ENCODE measurements at regions not wholly inside any gene's neighbourhood (a gene's known extent, or its start where the extent isn't known, plus 50 kb on each side); places are given as distances from the start of the nearest gene placed in this dataset.

DNA sequence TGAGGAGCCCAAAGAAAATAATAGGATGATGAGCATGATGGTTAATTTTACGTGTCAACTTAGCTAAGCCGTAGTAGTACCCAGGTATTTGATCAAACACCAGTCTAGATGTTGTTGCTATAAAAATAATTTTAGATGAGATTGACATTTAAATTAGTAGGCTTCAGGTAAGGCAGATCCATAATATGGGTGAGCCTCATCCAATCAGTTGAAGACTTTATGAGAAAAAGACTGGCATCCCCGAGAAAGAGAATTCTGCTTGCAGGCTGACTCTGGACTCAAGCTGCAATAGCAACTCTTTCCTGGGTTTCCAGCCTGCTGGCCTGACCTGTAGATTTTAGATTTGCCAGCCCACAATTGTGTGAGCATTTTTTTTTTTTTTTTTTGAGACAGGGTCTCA lies 192.8 kb upstream of the LNX1 start:
- DNase-seq (ENCODE audit: low read depth), result no peak
- TF ChIP-seq, protein P1, sequence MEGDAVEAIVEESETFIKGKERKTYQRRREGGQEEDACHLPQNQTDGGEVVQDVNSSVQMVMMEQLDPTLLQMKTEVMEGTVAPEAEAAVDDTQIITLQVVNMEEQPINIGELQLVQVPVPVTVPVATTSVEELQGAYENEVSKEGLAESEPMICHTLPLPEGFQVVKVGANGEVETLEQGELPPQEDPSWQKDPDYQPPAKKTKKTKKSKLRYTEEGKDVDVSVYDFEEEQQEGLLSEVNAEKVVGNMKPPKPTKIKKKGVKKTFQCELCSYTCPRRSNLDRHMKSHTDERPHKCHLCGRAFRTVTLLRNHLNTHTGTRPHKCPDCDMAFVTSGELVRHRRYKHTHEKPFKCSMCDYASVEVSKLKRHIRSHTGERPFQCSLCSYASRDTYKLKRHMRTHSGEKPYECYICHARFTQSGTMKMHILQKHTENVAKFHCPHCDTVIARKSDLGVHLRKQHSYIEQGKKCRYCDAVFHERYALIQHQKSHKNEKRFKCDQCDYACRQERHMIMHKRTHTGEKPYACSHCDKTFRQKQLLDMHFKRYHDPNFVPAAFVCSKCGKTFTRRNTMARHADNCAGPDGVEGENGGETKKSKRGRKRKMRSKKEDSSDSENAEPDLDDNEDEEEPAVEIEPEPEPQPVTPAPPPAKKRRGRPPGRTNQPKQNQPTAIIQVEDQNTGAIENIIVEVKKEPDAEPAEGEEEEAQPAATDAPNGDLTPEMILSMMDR (conservative IDR thresholded peaks at IDR 0.05; ENCODE audit: control insufficient read depth, insufficient read depth, low read depth, low read length), result no peak

DNA sequence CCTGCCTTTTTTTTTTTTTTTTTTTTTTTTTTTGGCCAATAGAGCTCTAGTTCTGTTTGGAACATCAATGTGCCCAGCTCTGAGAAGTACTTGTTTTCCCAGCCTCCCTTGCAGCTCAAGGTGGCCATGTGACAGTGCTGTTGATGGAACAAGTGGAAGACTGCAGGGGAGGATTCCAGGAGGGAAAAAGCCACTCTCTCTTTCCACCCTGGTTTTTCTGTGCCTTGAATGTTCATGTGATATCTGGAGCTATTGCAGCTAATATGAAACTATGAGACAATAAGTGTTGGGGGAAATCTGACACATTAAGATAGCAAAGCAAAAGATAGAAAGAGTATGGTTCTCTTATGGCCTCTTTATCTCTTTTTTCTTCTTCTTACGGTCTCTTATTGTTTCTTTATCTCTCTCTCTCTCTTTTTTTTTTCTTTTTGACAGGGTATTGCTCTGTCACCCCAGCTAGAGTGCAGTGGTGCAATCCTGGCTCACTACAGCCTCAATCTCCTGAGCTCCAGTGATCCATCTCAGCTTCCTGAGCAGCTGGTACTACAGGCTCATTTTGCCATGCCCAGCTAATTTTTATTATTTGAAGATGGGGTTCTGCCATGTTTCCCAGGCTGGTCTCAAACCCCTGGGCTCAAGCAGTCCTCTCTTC lies 192.0 kb upstream of the LNX1 start:
- no peak for DNase-seq (ENCODE audit: low read depth)
- TF ChIP-seq, protein P1 (conservative IDR thresholded peaks at IDR 0.05; ENCODE audit: control insufficient read depth, insufficient read depth, low read depth, low read length), result no peak
- no peak overlapping the region for H3K4me3 ChIP-seq (ENCODE audit: control insufficient read depth, low read depth, low read length)

More for the DNA sequence above, 192.8 kb upstream of the LNX1 start:
- no peak overlapping the region for H3K4me3 ChIP-seq (ENCODE audit: control insufficient read depth, low read depth, low read length)

DNA sequence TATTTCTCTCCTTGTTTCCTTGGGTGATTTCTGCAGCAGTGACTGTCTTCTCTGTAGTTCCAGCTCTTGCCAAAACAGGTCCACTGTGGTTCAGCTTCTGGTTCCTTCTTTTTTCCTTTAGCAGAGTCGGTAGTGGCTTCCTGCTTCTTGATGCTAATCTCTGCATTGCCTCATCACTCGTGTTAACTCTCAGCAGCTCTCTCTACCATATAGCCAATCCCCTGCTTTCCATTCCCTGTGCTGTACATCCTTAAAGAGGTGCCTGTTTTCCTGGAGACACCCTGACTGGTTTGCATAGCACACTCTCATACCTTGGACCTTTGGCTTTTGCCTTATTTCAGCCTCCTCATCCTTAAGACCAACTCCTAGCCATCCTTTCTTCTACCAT lies 191.2 kb upstream of the LNX1 start:
- no peak for DNase-seq (ENCODE audit: low read depth)
- H3K4me3 ChIP-seq (ENCODE audit: control insufficient read depth, low read depth, low read length), result no peak overlapping the region
- TF ChIP-seq, protein P1 (conservative IDR thresholded peaks at IDR 0.05; ENCODE audit: control insufficient read depth, insufficient read depth, low read depth, low read length), result no peak

DNA sequence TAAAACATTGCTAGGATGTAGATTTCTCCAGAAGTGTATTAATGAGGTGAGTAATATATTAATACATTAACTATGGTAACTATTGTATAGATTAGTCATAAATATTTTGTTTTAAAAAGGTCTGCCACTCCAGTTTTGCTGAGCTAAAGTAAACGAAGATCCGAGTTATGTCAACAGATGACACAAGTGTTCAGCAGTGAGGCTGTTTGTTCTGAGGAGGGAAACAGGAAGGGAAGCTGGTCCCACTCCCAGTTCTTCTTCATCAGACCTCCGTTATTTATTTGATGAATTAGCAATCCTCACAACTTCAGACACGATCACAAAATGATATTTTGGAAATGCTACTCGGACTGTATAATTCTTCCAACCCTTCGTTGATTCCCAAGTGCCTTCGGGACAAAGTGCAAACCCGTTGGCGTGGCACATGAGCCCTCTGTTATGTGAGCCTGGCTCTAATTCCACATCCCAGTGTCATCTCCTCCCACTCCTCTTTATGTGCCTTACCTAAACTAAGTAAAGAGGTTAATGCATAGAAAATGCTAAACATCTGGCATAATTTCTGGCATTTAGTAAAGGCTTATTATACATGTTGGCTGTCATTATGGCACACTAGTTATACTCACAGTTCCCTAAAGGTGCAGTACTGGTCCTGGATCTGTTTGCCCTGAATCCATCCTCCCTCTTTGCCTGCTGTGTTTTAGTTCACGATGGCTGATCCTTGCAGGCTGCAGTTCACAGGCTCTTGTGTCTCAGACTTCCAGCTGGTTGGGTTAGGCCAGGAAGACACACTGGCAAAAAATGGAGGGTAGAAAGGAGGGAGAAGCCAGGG lies 190.6 kb upstream of the LNX1 start:
- TF ChIP-seq, protein P1 (conservative IDR thresholded peaks at IDR 0.05; ENCODE audit: control insufficient read depth, insufficient read depth, low read depth, low read length), result no peak
- H3K4me3 ChIP-seq (ENCODE audit: control insufficient read depth, low read depth, low read length), result no peak overlapping the region
- peak; percentile 56 for DNase-seq (ENCODE audit: low read depth)

DNA sequence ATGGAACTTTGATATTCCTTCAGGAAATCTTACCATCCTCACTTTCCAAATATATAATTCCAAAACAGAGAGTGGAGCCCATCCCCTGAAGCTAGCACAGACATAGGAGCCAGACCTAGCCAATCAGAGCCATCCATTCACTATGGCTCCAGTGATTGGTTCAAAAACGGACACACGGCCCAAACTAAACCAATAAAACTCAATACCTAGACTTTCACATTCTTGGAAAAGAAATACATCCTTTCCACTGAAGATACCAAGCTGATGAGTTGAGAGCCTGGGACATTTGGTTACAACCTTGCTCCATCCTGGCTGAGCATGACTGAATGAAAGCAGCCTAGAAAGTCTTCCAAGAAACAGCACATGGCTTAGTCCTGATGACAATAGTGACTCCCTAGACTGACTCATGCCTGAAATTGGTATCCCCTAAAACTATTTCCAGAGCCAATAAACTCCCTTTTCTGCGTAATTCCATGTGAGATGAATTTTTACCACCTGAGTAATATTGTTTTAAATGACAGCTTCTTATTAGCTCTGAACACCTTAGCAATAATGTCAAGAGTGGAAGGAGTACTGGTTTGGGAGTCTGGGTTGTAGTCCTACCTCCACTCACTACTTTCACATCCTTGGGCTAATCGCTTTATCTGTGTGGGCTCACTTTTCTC lies 189.6 kb upstream of the LNX1 start:
- peak; percentile 79 for DNase-seq (ENCODE audit: low read depth)
- H3K4me3 ChIP-seq (ENCODE audit: control insufficient read depth, low read depth, low read length), result no peak overlapping the region
- TF ChIP-seq, protein P1 (conservative IDR thresholded peaks at IDR 0.05; ENCODE audit: control insufficient read depth, insufficient read depth, low read depth, low read length), result no peak

DNA sequence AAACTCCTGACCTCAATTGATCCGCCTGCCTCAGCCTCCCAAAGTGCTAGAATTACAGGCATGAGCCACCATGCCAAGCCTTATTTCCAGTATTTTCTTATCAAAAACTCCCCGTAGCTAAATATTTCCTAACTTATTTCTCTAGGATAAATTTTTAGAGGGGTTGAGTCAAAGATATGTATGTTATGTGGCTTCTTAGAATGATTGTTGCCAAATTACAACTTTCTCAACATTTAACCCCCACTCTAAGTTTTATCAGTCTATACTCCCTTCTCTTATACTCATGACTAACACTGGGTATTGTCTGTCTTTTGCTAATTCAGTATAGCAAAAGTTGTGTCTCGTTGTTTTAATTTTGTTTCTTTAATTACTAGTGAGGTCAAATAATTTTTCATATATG lies 187.7 kb upstream of the LNX1 start:
- TF ChIP-seq, protein P1 (conservative IDR thresholded peaks at IDR 0.05; ENCODE audit: control insufficient read depth, insufficient read depth, low read depth, low read length), result no peak
- no peak overlapping the region for H3K4me3 ChIP-seq (ENCODE audit: control insufficient read depth, low read depth, low read length)
- no peak for DNase-seq (ENCODE audit: low read depth)
